ENCODE measurements at regions not wholly inside any gene's neighbourhood (a gene's known extent, or its start where the extent isn't known, plus 50 kb on each side); places are given as distances from the start of the nearest gene placed in this dataset.

GRCh38 chr10:109114579-109114978 lies 808.7 kb downstream of the XPNPEP1 start:
- no peak overlapping the region for H3K4me3 ChIP-seq (replicated peaks in 1 of 4; ENCODE audit: control extremely low read depth in 1 of 4, insufficient read depth in 1 of 4, low read depth in 3 of 4, low read length in 4 of 4)
- TF ChIP-seq, protein P1, sequence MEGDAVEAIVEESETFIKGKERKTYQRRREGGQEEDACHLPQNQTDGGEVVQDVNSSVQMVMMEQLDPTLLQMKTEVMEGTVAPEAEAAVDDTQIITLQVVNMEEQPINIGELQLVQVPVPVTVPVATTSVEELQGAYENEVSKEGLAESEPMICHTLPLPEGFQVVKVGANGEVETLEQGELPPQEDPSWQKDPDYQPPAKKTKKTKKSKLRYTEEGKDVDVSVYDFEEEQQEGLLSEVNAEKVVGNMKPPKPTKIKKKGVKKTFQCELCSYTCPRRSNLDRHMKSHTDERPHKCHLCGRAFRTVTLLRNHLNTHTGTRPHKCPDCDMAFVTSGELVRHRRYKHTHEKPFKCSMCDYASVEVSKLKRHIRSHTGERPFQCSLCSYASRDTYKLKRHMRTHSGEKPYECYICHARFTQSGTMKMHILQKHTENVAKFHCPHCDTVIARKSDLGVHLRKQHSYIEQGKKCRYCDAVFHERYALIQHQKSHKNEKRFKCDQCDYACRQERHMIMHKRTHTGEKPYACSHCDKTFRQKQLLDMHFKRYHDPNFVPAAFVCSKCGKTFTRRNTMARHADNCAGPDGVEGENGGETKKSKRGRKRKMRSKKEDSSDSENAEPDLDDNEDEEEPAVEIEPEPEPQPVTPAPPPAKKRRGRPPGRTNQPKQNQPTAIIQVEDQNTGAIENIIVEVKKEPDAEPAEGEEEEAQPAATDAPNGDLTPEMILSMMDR (conservative IDR thresholded peaks at IDR 0.05 in 1 of 2, IDR thresholded peaks at IDR 0.05 in 1 of 2; ENCODE audit: low read depth in 1 of 2, low read length in 2 of 2) = no peak
- TF ChIP-seq EZH2 (IDR thresholded peaks at IDR 0.05; ENCODE audit: low read length, missing control alignments) = no peak
- no peaks in the 10 kb centered on the region for H3K79me2 ChIP-seq (ENCODE audit: control insufficient read depth, insufficient read depth, low read length)
- H3K9me3 ChIP-seq (ENCODE audit: control insufficient read depth, insufficient read depth, low read depth, low read length) = no peaks in the 10 kb centered on the region
- no peak overlapping the region for H3K9ac ChIP-seq (ENCODE audit: insufficient read depth, low read length)
- no peaks in the 10 kb centered on the region for H4K20me1 ChIP-seq (ENCODE audit: control insufficient read depth, extremely low read depth, insufficient read depth, low read length)
- no peaks in the 10 kb centered on the region for H3K36me3 ChIP-seq (ENCODE audit: control insufficient read depth, insufficient read depth, low read length)
- DNase-seq (ENCODE audit: low read depth in 2 of 2) = no peak
- no peak overlapping the region for H3K27ac ChIP-seq (ENCODE audit: insufficient read depth, low read length)
- H3K27me3 ChIP-seq (ENCODE audit: control insufficient read depth, insufficient read depth, low read length) = no peaks in the 10 kb centered on the region
- H2AFZ ChIP-seq (ENCODE audit: low read length) = no peak overlapping the region
- no peaks in the 10 kb centered on the region for H3K4me1 ChIP-seq (ENCODE audit: control insufficient read depth, extremely low read depth, insufficient read depth, low read length)
- no peak overlapping the region for H3K4me2 ChIP-seq (ENCODE audit: extremely low read depth, insufficient read depth, low read length)

DNA sequence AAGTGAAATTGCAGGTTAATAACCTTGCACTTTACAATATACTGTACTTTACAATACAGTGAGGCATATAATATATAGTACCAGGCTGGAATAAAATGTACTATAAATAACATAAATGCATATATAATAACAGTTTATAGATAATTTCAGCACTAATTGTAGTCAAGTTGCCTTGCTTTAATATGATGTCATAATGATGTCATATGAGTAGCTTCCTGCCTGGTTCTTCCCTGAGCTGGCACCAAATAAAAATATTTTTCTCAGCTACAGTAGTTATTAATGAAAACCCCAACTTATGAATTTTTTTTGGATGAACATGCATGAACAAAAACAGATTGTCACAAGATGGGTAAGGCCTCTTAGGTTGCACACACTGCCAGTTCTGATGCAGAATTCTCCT lies 816.7 kb downstream of the XPNPEP1 start:
- Histone ChIP-seq H2AFZ (ENCODE audit: low read length) (no peak overlapping the region), H3K27me3 (ENCODE audit: control insufficient read depth, insufficient read depth, low read length) (no peaks in the 10 kb centered on the region), H3K9ac (ENCODE audit: insufficient read depth, low read length) (no peak overlapping the region), H3K4me3 (replicated peaks in 1 of 4; ENCODE audit: control extremely low read depth in 1 of 4, insufficient read depth in 1 of 4, low read depth in 3 of 4, low read length in 4 of 4) (no peak overlapping the region), H4K20me1 (ENCODE audit: control insufficient read depth, extremely low read depth, insufficient read depth, low read length) (no peaks in the 10 kb centered on the region), H3K27ac (ENCODE audit: insufficient read depth, low read length) (no peak overlapping the region), H3K79me2 (ENCODE audit: control insufficient read depth, insufficient read depth, low read length) (no peaks in the 10 kb centered on the region), H3K9me3 (ENCODE audit: control insufficient read depth, insufficient read depth, low read depth, low read length) (no peaks in the 10 kb centered on the region), H3K4me1 (ENCODE audit: control insufficient read depth, extremely low read depth, insufficient read depth, low read length) (no peaks in the 10 kb centered on the region), H3K4me2 (ENCODE audit: extremely low read depth, insufficient read depth, low read length) (no peak overlapping the region), H3K36me3 (ENCODE audit: control insufficient read depth, insufficient read depth, low read length) (no peaks in the 10 kb centered on the region)
- DNase-seq (ENCODE audit: low read depth in 2 of 2) = no peak
- TF ChIP-seq EZH2 (IDR thresholded peaks at IDR 0.05; ENCODE audit: low read length, missing control alignments) = no peak
- TF ChIP-seq, protein P1 (conservative IDR thresholded peaks at IDR 0.05 in 1 of 2, IDR thresholded peaks at IDR 0.05 in 1 of 2; ENCODE audit: low read depth in 1 of 2, low read length in 2 of 2) = no peak

- Histone ChIP-seq H3K9me3 (ENCODE audit: control insufficient read depth, insufficient read depth, low read depth, low read length) (no peaks in the 10 kb centered on the region), H3K79me2 (ENCODE audit: control insufficient read depth, insufficient read depth, low read length) (no peaks in the 10 kb centered on the region), H3K4me1 (ENCODE audit: control insufficient read depth, extremely low read depth, insufficient read depth, low read length) (no peaks in the 10 kb centered on the region), H3K27ac (ENCODE audit: insufficient read depth, low read length) (no peak overlapping the region), H3K4me3 (replicated peaks in 1 of 4; ENCODE audit: control extremely low read depth in 1 of 4, insufficient read depth in 1 of 4, low read depth in 3 of 4, low read length in 4 of 4) (no peak overlapping the region), H2AFZ (ENCODE audit: low read length) (no peak overlapping the region), H3K4me2 (ENCODE audit: extremely low read depth, insufficient read depth, low read length) (no peak overlapping the region), H4K20me1 (ENCODE audit: control insufficient read depth, extremely low read depth, insufficient read depth, low read length) (no peaks in the 10 kb centered on the region), H3K36me3 (ENCODE audit: control insufficient read depth, insufficient read depth, low read length) (no peaks in the 10 kb centered on the region), H3K9ac (ENCODE audit: insufficient read depth, low read length) (no peak overlapping the region), H3K27me3 (ENCODE audit: control insufficient read depth, insufficient read depth, low read length) (no peaks in the 10 kb centered on the region)
- no peak for DNase-seq (ENCODE audit: low read depth in 2 of 2)
- TF ChIP-seq EZH2 (IDR thresholded peaks at IDR 0.05; ENCODE audit: low read length, missing control alignments) = no peak
- TF ChIP-seq, protein P1 (conservative IDR thresholded peaks at IDR 0.05 in 1 of 2, IDR thresholded peaks at IDR 0.05 in 1 of 2; ENCODE audit: low read depth in 1 of 2, low read length in 2 of 2) = no peak
Measured at GRCh38 chr10:109105725-109106124, 817.6 kb downstream of the XPNPEP1 start.

Data from fibroblast of lung (primary cell).